ENCODE measurements at regions not wholly inside any gene's neighbourhood (a gene's known extent, or its start where the extent isn't known, plus 50 kb on each side); places are given as distances from the start of the nearest gene placed in this dataset.

GRCh38 chr1:38779491-38779890 is 80.1 kb downstream of the RRAGC start:
- TF ChIP-seq, protein P1, sequence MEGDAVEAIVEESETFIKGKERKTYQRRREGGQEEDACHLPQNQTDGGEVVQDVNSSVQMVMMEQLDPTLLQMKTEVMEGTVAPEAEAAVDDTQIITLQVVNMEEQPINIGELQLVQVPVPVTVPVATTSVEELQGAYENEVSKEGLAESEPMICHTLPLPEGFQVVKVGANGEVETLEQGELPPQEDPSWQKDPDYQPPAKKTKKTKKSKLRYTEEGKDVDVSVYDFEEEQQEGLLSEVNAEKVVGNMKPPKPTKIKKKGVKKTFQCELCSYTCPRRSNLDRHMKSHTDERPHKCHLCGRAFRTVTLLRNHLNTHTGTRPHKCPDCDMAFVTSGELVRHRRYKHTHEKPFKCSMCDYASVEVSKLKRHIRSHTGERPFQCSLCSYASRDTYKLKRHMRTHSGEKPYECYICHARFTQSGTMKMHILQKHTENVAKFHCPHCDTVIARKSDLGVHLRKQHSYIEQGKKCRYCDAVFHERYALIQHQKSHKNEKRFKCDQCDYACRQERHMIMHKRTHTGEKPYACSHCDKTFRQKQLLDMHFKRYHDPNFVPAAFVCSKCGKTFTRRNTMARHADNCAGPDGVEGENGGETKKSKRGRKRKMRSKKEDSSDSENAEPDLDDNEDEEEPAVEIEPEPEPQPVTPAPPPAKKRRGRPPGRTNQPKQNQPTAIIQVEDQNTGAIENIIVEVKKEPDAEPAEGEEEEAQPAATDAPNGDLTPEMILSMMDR (IDR thresholded peaks at IDR 0.05 in 2 of 3, conservative IDR thresholded peaks at IDR 0.05 in 1 of 3; ENCODE audit: borderline replicate concordance in 1 of 3, insufficient read depth in 1 of 3, low read depth in 2 of 3, low read length in 2 of 3): no peak
- no peak for TF ChIP-seq CBX3 (IDR thresholded peaks at IDR 0.05; ENCODE audit: low read depth)
- no peak for TF ChIP-seq POLR2A (IDR thresholded peaks at IDR 0.05; ENCODE audit: borderline replicate concordance, extremely low read depth, insufficient read depth, insufficient read length)
- TF ChIP-seq ZNF274 (IDR thresholded peaks at IDR 0.05; ENCODE audit: low read depth, low read length): no peak
- TF ChIP-seq EZH2phosphoT487 (IDR thresholded peaks at IDR 0.05; ENCODE audit: borderline replicate concordance): no peak
- no peak for TF ChIP-seq EZH2 (IDR thresholded peaks at IDR 0.05)
- TF ChIP-seq TCF7L2 (IDR thresholded peaks at IDR 0.05; ENCODE audit: borderline replicate concordance, extremely low read depth, insufficient read depth, insufficient read length): no peak
- TF ChIP-seq, protein P2, sequence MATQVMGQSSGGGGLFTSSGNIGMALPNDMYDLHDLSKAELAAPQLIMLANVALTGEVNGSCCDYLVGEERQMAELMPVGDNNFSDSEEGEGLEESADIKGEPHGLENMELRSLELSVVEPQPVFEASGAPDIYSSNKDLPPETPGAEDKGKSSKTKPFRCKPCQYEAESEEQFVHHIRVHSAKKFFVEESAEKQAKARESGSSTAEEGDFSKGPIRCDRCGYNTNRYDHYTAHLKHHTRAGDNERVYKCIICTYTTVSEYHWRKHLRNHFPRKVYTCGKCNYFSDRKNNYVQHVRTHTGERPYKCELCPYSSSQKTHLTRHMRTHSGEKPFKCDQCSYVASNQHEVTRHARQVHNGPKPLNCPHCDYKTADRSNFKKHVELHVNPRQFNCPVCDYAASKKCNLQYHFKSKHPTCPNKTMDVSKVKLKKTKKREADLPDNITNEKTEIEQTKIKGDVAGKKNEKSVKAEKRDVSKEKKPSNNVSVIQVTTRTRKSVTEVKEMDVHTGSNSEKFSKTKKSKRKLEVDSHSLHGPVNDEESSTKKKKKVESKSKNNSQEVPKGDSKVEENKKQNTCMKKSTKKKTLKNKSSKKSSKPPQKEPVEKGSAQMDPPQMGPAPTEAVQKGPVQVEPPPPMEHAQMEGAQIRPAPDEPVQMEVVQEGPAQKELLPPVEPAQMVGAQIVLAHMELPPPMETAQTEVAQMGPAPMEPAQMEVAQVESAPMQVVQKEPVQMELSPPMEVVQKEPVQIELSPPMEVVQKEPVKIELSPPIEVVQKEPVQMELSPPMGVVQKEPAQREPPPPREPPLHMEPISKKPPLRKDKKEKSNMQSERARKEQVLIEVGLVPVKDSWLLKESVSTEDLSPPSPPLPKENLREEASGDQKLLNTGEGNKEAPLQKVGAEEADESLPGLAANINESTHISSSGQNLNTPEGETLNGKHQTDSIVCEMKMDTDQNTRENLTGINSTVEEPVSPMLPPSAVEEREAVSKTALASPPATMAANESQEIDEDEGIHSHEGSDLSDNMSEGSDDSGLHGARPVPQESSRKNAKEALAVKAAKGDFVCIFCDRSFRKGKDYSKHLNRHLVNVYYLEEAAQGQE (IDR thresholded peaks at IDR 0.05; ENCODE audit: low read depth): no peak
- no peak for TF ChIP-seq ZFX (IDR thresholded peaks at IDR 0.05)
- TF ChIP-seq POLR2AphosphoS5 (IDR thresholded peaks at IDR 0.05; ENCODE audit: low read depth, low read length): no peak
- no peak for TF ChIP-seq JUND (IDR thresholded peaks at IDR 0.05)
- TF ChIP-seq ELF1 (IDR thresholded peaks at IDR 0.05; ENCODE audit: borderline replicate concordance, low read depth): no peak
- no peak for TF ChIP-seq SRF (IDR thresholded peaks at IDR 0.05; ENCODE audit: low read depth)
